Transverse colon (tissue), 4 donors: ENCODE measurements at regions not wholly inside any gene's neighbourhood (a gene's known extent, or its start where the extent isn't known, plus 50 kb on each side); places are given as distances from the start of the nearest gene placed in this dataset.
A peak's percentile ranks its signal among the peaks of the same experiment; 100 is the strongest.

ENCODE experiments used
- DNase-seq: peaks from one replicate; pipeline ENCODE4 v3.0.0-alpha.2; 2019
- H3K27ac ChIP-seq, 4 donors: fragments of 200-600 bp; sonication (generic); 2 replicates each; pipeline ENCODE4 v1.5.1; 2016 to 2018; ENCODE audit warnings: inconsistent platforms in 4 of 4
- H3K27me3 ChIP-seq: fragments of 200-600 bp; sonication (generic); 2 replicates; pipeline ENCODE4 v1.5.1; 2017; ENCODE audit warnings: inconsistent platforms
- H3K36me3 ChIP-seq, 4 donors: fragments of 200-600 bp; sonication (generic); 2 replicates each; pipeline ENCODE4 v1.5.1; 2017 to 2019; ENCODE audit warnings: inconsistent platforms in 4 of 4
- H3K4me1 ChIP-seq, 4 donors: fragments of 200-600 bp; sonication (generic); 2 replicates each; pipeline ENCODE4 v1.5.1; 2017 to 2020; ENCODE audit warnings: inconsistent platforms in 4 of 4
- H3K4me3 ChIP-seq, 4 donors: fragments of 200-600 bp; sonication (generic); 1 replicate in 1 of 4; 2 replicates in 3 of 4; pipeline versions ENCODE4 v1.5.1 to v1.6.1; 2017 to 2019; ENCODE audit warnings: inconsistent platforms in 4 of 4
- H3K9me3 ChIP-seq, 2 donors: fragments of 200-600 bp; sonication (generic); 2 replicates each; pipeline ENCODE4 v1.5.1; 2017 to 2019; ENCODE audit warnings: inconsistent platforms in 2 of 2
- EP300 ChIP-seq: sonication (generic); formaldehyde crosslinking; IDR thresholded peaks from one replicate; pipeline ENCODE4 v1.6.1; 2017; ENCODE audit warnings: antibody characterized with exemption, low read depth
- POLR2A ChIP-seq: fragments of 450-650 bp; IDR thresholded peaks from one replicate; pipeline ENCODE4 v1.6.1; 2016; ENCODE audit warnings: antibody characterized with exemption, mild to moderate bottlenecking, moderate library complexity
- POLR2AphosphoS5 ChIP-seq, 3 donors: sonication (generic); formaldehyde crosslinking; IDR thresholded peaks; one replicate each; pipeline ENCODE4 v1.6.1; 2016; ENCODE audit warnings: antibody characterized with exemption in 3 of 3
- WGBS, 2 donors: methylation state at CpG; one replicate each; pipeline ENCODE4 v1.1.5; 2018; ENCODE audit warnings: low coverage in 1 of 2; 5-methylcytosine and 5-hydroxymethylcytosine counted together
- in situ Hi-C, 4 donors: fragments of 200-750 bp; cut with MboI; loops; one replicate each; pipeline versions ENCODE4 v1.15.0 to v1.15.1; 2017; ENCODE audit warnings: low sequenced_read_pairs in 3 of 4, low pct_ligation_motif_present in 1 of 4, low pct_unique_long_range_greater_than_20kb in 1 of 4
- intact Hi-C: fragments of 100-400 bp; cut with DNase I; formaldehyde crosslinking; loops from one replicate; pipeline ENCODE4 v1.15.1; 2023; ENCODE audit warnings: low total_unique reads
- TF ChIP-seq, protein P1 (sequence below), 5 experiments: fragments of 200-600 bp in 3 of 5; fragments of 450-650 bp in 2 of 5; sonication (generic) in 3 of 5; IDR thresholded peaks; 1 replicate in 2 of 5; 2 replicates in 3 of 5; pipeline ENCODE4 v1.5.1; 2016 to 2017; ENCODE audit warnings: antibody characterized with exemption in 5 of 5, inconsistent platforms in 3 of 5, mild to moderate bottlenecking in 2 of 5, moderate library complexity in 1 of 5

DNA sequence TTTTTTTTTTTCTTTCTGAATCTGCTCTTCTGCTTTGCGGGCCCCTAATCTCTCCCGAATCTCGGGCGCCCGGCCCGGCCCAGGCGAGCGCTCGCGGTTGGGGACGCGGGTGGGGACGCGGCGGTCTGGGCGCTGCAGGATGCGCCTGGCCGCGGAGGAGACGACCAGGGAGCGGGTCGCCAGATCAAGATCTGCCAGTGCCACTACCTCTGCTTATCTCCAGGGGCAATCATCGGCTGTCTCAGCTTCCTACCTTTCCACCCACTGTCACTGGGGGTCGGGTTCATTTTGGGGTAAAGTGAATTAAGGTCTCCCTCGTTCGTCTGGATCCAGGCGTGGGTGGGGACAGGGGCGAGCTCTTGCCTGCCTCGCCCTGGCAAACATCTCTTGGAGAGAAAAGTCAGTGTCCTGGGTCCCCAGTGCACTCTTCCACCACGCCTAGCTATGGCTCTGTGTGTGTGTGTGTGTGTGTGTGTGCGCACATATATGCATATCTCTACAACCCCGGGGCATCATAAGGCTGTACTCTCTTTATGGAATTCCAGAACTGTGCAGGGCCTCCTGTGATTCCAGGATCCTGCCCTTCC, 422.3 kb downstream of the VRK1 start:
- 22% methylated on average over 32 of the region's 32 CpGs; no CpG with 5 or more reads in 1 of the 2 donors for WGBS, 2 donors
- peaks cover 47% of the 10 kb centered on the region for H3K27me3 ChIP-seq
- H3K36me3 ChIP-seq = no peaks in the 10 kb centered on the region
- peak overlapping the region in 2 of 4 donors; percentile 23 to 41 for H3K4me3 ChIP-seq
- no peak for TF ChIP-seq EP300
- no peak for TF ChIP-seq POLR2A
- no peak for TF ChIP-seq POLR2AphosphoS5 (IDR thresholded peaks at IDR 0.05)
- TF ChIP-seq, protein P1, sequence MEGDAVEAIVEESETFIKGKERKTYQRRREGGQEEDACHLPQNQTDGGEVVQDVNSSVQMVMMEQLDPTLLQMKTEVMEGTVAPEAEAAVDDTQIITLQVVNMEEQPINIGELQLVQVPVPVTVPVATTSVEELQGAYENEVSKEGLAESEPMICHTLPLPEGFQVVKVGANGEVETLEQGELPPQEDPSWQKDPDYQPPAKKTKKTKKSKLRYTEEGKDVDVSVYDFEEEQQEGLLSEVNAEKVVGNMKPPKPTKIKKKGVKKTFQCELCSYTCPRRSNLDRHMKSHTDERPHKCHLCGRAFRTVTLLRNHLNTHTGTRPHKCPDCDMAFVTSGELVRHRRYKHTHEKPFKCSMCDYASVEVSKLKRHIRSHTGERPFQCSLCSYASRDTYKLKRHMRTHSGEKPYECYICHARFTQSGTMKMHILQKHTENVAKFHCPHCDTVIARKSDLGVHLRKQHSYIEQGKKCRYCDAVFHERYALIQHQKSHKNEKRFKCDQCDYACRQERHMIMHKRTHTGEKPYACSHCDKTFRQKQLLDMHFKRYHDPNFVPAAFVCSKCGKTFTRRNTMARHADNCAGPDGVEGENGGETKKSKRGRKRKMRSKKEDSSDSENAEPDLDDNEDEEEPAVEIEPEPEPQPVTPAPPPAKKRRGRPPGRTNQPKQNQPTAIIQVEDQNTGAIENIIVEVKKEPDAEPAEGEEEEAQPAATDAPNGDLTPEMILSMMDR (IDR thresholded peaks at IDR 0.05) = no peak
- H3K27ac ChIP-seq = no peak overlapping the region
- peaks cover 0 to 12% (median 8%) of the 10 kb centered on the region in 4 donors for H3K4me1 ChIP-seq
- in situ Hi-C loops = no loop called here
- no peak for DNase-seq
- intact Hi-C loops = no loop called here
- no peaks in the 10 kb centered on the region for H3K9me3 ChIP-seq

DNA sequence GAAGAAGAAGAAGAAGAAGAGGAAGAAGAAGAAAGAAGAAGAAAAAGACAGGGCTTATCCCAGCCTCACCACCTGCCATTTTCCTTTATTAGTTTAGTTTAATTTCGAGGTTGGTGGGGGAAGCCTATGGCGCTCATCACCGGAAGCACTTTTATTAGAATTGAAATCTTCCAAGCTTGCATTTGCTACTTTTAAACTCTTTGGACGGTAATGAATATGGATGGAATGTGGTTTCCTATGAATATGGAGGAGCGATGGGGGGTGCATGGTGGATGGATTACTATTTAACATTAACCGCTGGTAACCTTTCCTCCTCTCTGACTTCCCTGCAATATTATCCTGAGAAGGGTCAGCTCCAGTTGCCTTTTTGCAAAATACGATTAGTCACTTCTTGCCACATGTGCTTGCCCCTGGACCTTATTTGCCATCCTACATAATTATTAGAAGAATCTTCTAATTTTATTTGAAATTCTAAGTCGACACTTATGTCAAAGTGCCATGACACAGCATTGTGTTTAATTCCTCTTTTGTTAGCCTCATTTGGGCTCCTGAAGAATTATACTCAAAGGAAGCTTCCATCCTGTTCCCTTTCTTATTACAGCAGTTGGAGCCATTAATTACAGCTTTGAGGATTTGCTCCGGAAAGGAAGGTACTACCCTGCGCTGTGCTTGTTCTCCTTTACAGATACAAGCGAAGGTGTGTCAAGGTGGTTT, 424.5 kb downstream of the VRK1 start:
- Histone ChIP-seq H3K9me3 (no peaks in the 10 kb centered on the region), H3K4me3 (no peak overlapping the region), H3K27ac (no peak overlapping the region), H3K36me3 (no peaks in the 10 kb centered on the region), H3K4me1 (peaks cover 0 to 12% (median 8%) of the 10 kb centered on the region in 4 donors), H3K27me3 (peaks cover 44% of the 10 kb centered on the region)
- in situ Hi-C loops (no loop called here), intact Hi-C loops (no loop called here)
- 77 to 84% methylated on average over 11 of the region's 11 CpGs for WGBS, 2 donors
- no peak for DNase-seq
- TF ChIP-seq, protein P1 (IDR thresholded peaks at IDR 0.05) = no peak
- no peak for TF ChIP-seq POLR2AphosphoS5 (IDR thresholded peaks at IDR 0.05)
- no peak for TF ChIP-seq EP300
- no peak for TF ChIP-seq POLR2A

DNA sequence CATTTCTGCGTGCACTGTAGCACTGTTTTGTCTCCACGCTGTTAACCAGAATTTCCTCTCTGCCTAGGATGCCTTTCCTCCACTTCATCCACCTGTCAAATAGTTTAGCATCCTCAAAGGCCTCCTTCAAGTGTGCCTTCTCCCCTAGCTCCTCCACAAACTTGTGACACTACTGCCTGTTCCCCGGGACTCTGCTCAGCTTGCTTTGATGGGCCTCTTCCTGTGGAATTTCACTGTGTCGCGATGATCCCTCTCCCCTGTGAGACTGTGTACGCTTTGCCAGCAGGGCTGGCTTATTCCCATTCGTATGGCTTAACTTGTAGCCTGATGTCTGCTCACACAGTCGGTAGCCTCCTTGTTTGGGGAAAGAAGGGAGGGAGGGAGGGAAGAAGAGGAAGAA, 426.8 kb downstream of the VRK1 start:
- 44 to 49% methylated on average over 6 to 8 of the region's 8 CpGs for WGBS, 2 donors
- no peak overlapping the region for H3K27ac ChIP-seq
- H3K9me3 ChIP-seq = no peaks in the 10 kb centered on the region
- intact Hi-C loops (no loop called here), in situ Hi-C loops (no loop called here)
- TF ChIP-seq, protein P1 (IDR thresholded peaks at IDR 0.05) = no peak
- TF ChIP-seq POLR2AphosphoS5 (IDR thresholded peaks at IDR 0.05) = no peak
- TF ChIP-seq POLR2A = no peak
- no peak for TF ChIP-seq EP300
- H3K36me3 ChIP-seq = no peaks in the 10 kb centered on the region
- peaks cover 21% of the 10 kb centered on the region for H3K27me3 ChIP-seq
- no peak for DNase-seq
- H3K4me1 ChIP-seq = peaks cover 0 to 6% (median 2%) of the 10 kb centered on the region in 4 donors
- H3K4me3 ChIP-seq = no peak overlapping the region

DNA sequence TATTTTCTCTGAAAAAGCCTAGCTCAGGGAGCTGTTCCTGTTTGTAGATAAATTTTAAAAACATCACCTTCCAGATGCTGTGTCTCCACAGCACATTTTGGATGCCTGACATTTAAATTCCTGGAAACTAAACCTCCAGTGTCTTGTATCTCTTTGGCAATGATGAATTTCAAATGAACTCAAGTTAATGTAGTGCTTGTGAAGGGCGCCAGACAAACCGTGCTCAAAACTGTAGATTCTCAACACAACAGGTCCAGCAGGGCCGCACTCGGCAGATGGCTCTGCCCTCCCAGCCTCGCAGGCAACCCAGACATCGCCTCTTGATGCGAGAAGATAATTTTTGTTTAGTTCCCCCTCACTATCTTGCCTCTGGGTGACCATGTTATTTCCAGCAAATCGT, 432.9 kb downstream of the VRK1 start:
- no peaks in the 10 kb centered on the region for H3K36me3 ChIP-seq
- no peaks in the 10 kb centered on the region for H3K27me3 ChIP-seq
- TF ChIP-seq POLR2A = no peak
- TF ChIP-seq EP300 = no peak
- TF ChIP-seq, protein P1 (IDR thresholded peaks at IDR 0.05) = no peak
- intact Hi-C loops (no loop called here), in situ Hi-C loops (no loop called here)
- H3K9me3 ChIP-seq = no peaks in the 10 kb centered on the region
- H3K27ac ChIP-seq = no peak overlapping the region
- WGBS, 2 donors = 85 to 100% methylated on average over 3 to 8 of the region's 8 CpGs
- no peaks in the 10 kb centered on the region for H3K4me1 ChIP-seq
- no peak overlapping the region for H3K4me3 ChIP-seq
- no peak for DNase-seq
